Right atrium auricular region (tissue), 2 donors: ENCODE measurements at regions not wholly inside any gene's neighbourhood (a gene's known extent, or its start where the extent isn't known, plus 50 kb on each side); places are given as distances from the start of the nearest gene placed in this dataset.

Experiments
- DNase-seq: peaks from one replicate; pipeline ENCODE4 v3.0.0-alpha.2; 2019; ENCODE audit warnings: low spot score
- H3K27ac ChIP-seq, 2 donors: fragments of 200-600 bp; sonication (generic); 1 replicate in 1 of 2; 2 replicates in 1 of 2; pipeline ENCODE4 v1.5.1; 2016 to 2019
- H3K27me3 ChIP-seq, 2 donors: fragments of 200-600 bp; sonication (generic); one replicate each; pipeline versions ENCODE4 v1.5.1 to v1.6.0; 2017 to 2019
- H3K36me3 ChIP-seq: fragments of 200-600 bp; sonication (generic); one replicate; pipeline ENCODE4 v1.5.1; 2016
- H3K4me1 ChIP-seq, 2 donors: fragments of 200-600 bp; sonication (generic); one replicate each; pipeline versions ENCODE4 v1.5.1 to v1.6.0; 2017 to 2019
- H3K4me3 ChIP-seq, 2 donors: fragments of 200-600 bp; sonication (generic); 1 replicate in 1 of 2; 2 replicates in 1 of 2; pipeline ENCODE4 v1.5.1; 2017 to 2019; ENCODE audit warnings: mild to moderate bottlenecking in 1 of 2, moderate library complexity in 1 of 2
- H3K9me3 ChIP-seq, 2 donors: fragments of 200-600 bp; sonication (generic); one replicate each; pipeline ENCODE4 v1.5.1; 2019
- TF ChIP-seq, protein P1 (sequence below), 2 donors: fragments of 200-600 bp; sonication (generic); IDR thresholded peaks; one replicate each; pipeline ENCODE4 v1.5.1; 2019; ENCODE audit warnings: antibody characterized with exemption in 2 of 2

DNA sequence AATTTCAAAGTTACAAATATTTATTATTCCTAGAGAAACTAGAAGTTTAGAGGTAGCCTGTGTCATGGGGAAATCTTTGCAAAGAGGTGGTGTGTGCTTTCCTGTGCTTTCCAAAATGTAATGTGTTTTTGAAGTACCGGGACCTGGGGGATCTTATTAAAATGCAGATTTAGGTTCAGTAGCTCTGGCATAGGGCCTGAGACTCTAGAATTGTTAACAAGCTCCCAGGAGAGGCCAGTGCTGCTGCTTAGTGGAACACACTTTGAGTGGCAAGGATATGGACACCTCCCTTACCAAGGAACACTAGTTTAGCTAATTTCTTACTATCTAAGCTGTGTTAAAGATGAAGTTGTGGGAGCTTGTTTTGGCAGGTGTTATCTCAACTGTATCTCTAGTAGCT lies 428.9 kb downstream of the VGLL3 start:
- Histone ChIP-seq H3K27ac (no peak overlapping the region), H3K36me3 (no peaks in the 10 kb centered on the region), H3K4me3 (no peak overlapping the region), H3K4me1 (no peaks in the 10 kb centered on the region), H3K9me3 (no peaks in the 10 kb centered on the region), H3K27me3 (no peaks in the 10 kb centered on the region)
- TF ChIP-seq, protein P1, sequence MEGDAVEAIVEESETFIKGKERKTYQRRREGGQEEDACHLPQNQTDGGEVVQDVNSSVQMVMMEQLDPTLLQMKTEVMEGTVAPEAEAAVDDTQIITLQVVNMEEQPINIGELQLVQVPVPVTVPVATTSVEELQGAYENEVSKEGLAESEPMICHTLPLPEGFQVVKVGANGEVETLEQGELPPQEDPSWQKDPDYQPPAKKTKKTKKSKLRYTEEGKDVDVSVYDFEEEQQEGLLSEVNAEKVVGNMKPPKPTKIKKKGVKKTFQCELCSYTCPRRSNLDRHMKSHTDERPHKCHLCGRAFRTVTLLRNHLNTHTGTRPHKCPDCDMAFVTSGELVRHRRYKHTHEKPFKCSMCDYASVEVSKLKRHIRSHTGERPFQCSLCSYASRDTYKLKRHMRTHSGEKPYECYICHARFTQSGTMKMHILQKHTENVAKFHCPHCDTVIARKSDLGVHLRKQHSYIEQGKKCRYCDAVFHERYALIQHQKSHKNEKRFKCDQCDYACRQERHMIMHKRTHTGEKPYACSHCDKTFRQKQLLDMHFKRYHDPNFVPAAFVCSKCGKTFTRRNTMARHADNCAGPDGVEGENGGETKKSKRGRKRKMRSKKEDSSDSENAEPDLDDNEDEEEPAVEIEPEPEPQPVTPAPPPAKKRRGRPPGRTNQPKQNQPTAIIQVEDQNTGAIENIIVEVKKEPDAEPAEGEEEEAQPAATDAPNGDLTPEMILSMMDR (IDR thresholded peaks at IDR 0.05) = no peak
- no peak for DNase-seq

DNA sequence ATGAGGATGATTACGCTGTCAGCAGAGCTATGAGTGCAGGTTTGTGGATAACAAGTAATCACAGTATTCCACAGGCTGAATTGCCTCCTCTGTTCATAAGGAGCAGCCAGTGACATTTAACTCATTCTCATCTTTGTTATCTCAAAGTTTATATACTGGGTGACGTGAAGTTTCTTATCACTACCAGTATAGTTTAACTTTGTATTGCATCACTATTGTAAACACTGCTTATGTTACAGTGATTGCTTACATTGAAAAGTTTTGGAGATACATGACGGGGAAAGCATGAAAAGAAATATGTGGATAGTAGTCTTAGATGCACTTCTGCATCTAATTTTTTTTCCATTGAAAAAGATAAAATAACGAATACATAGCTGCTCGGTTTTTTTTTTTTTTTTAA lies 429.7 kb downstream of the VGLL3 start:
- no peaks in the 10 kb centered on the region for H3K9me3 ChIP-seq
- no peaks in the 10 kb centered on the region for H3K4me1 ChIP-seq
- H3K36me3 ChIP-seq = no peaks in the 10 kb centered on the region
- TF ChIP-seq, protein P1 (IDR thresholded peaks at IDR 0.05) = no peak
- no peak overlapping the region for H3K4me3 ChIP-seq
- no peaks in the 10 kb centered on the region for H3K27me3 ChIP-seq
- no peak for DNase-seq
- no peak overlapping the region for H3K27ac ChIP-seq

DNA sequence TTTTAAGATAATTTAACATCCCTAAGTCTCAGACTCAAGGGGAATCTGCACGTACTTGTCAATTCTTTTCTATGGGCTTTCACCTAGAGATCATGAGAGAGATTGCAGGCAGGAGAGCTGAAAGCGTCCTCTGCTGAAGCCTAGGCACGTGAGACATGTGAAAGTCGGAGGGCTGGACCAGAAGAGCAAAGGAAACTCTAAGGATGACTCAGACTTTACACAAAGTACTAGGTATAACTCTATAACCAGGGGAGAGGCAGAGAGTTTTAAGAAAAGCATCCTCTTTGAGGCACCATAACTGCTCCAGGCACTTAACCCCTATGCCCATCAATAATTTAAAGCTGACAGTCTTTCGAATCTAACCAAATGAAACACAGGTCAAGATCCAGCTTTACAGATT lies 436.6 kb downstream of the VGLL3 start:
- no peaks in the 10 kb centered on the region for H3K36me3 ChIP-seq
- TF ChIP-seq, protein P1 (IDR thresholded peaks at IDR 0.05) = no peak
- H3K9me3 ChIP-seq = no peaks in the 10 kb centered on the region
- H3K4me1 ChIP-seq = no peaks in the 10 kb centered on the region
- H3K27ac ChIP-seq = no peak overlapping the region
- DNase-seq = no peak
- H3K27me3 ChIP-seq = no peaks in the 10 kb centered on the region
- H3K4me3 ChIP-seq = no peak overlapping the region

DNA sequence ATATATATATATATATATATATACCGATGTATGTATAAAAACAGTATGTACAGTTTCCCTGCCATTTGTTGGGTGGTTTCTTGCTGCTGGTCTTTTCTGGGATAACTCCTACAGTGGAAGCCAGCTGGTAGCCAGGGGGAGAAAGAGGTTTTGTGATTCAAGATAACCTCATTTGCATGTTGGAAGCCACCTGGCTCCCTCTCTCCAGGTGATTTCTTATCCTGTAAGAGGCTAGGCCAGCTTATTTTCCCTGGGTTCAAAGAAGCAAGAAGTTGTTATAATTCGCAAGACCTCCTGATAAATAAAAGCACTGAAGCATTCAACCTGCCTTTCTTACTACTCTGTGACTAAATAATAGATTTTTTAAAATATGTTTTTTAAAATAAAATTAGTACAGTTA lies 443.3 kb downstream of the VGLL3 start:
- Histone ChIP-seq H3K27ac (no peak overlapping the region), H3K4me3 (no peak overlapping the region), H3K9me3 (no peaks in the 10 kb centered on the region), H3K4me1 (no peaks in the 10 kb centered on the region), H3K36me3 (no peaks in the 10 kb centered on the region), H3K27me3 (no peaks in the 10 kb centered on the region)
- DNase-seq = no peak
- TF ChIP-seq, protein P1 (IDR thresholded peaks at IDR 0.05) = no peak

DNA sequence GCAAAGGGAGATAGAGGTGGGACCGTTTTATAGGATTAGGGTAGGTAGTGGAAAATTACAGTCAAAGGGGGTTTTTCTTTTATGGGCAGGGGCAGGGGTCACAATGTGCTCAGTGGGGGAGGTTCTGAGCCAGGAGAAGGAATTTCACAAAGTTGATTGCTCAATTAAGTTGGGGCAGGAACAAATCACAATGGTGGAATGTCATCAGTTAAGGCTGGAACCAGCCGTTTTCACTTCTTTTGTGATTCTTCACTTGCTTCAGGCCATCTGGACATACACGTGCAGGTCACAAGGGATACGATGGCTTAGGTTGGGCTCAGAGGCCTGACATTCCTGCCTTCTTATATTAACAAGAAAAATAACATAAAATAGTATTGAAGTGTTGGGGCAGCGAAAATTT lies 453.8 kb downstream of the VGLL3 start:
- Histone ChIP-seq H3K4me3 (no peak overlapping the region), H3K36me3 (no peaks in the 10 kb centered on the region), H3K27me3 (no peaks in the 10 kb centered on the region), H3K4me1 (no peaks in the 10 kb centered on the region), H3K27ac (no peak overlapping the region), H3K9me3 (peaks cover 0 to 8% of the 10 kb centered on the region in 2 donors)
- TF ChIP-seq, protein P1 (IDR thresholded peaks at IDR 0.05) = no peak
- no peak for DNase-seq

DNA sequence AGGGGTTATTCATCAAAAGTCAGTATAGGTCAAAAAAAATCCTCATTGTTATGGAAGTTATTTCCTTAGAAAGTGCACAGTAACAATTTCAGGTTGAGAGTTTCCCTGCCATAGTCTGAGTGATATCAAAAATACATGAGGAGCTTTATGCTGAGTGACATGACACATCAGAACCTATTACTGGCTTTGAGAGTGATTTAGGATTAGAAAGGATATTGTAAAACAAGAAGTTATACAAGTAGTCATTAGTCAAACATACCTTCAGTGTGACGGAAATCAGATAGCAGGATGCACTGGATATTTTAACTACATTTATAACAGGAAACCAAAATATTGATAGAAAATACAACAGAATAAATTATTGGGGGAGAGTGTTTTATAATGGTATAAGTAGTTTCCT lies 471.1 kb downstream of the VGLL3 start:
- H3K9me3 ChIP-seq = no peaks in the 10 kb centered on the region
- TF ChIP-seq, protein P1 (IDR thresholded peaks at IDR 0.05) = no peak
- no peaks in the 10 kb centered on the region for H3K27me3 ChIP-seq
- no peak for DNase-seq
- H3K36me3 ChIP-seq = no peaks in the 10 kb centered on the region
- H3K27ac ChIP-seq = no peak overlapping the region
- H3K4me1 ChIP-seq = no peaks in the 10 kb centered on the region
- H3K4me3 ChIP-seq = no peak overlapping the region
